ENCODE measurements at regions not wholly inside any gene's neighbourhood (a gene's known extent, or its start where the extent isn't known, plus 50 kb on each side); places are given as distances from the start of the nearest gene placed in this dataset.

DNA sequence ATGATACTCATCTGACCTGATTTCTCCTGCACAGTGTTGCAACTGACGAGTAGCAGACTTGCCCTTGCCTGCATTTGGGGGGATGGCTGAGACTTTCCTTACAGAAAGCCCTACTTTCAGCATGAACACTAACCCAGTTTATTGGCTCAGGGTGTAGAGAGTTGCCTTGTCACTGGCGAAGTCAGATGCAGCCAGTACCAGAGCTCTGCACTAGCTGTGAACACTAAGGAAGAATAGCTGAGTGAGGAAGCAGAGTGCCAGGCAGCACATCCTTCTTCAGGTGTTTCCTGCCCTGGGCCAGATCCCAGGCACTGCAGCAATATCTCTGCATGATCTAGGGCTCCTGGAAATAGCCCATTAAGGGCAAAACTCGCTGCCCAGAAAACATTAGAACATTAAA, 154.0 kb upstream of the SYNPR start:
- TF ChIP-seq, protein P1, sequence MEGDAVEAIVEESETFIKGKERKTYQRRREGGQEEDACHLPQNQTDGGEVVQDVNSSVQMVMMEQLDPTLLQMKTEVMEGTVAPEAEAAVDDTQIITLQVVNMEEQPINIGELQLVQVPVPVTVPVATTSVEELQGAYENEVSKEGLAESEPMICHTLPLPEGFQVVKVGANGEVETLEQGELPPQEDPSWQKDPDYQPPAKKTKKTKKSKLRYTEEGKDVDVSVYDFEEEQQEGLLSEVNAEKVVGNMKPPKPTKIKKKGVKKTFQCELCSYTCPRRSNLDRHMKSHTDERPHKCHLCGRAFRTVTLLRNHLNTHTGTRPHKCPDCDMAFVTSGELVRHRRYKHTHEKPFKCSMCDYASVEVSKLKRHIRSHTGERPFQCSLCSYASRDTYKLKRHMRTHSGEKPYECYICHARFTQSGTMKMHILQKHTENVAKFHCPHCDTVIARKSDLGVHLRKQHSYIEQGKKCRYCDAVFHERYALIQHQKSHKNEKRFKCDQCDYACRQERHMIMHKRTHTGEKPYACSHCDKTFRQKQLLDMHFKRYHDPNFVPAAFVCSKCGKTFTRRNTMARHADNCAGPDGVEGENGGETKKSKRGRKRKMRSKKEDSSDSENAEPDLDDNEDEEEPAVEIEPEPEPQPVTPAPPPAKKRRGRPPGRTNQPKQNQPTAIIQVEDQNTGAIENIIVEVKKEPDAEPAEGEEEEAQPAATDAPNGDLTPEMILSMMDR (IDR thresholded peaks at IDR 0.05) = no peak
- TF ChIP-seq POLR2A (IDR thresholded peaks at IDR 0.05) = no peak

All from heart left ventricle (tissue), 13 donors.